IMR-90 (cell line): ENCODE measurements at regions not wholly inside any gene's neighbourhood (a gene's known extent, or its start where the extent isn't known, plus 50 kb on each side); places are given as distances from the start of the nearest gene placed in this dataset.

Experiments
- BHLHE40 ChIP-seq: fragments of 150-350 bp; IDR thresholded peaks from 2 replicates; pipeline ENCODE4 v1.6.1; 2016; ENCODE audit warnings: mild to moderate bottlenecking, low read depth, low read length
- CEBPB ChIP-seq: IDR thresholded peaks from 2 replicates; pipeline ENCODE4 v1.6.1; 2012; ENCODE audit warnings: low read depth, low read length, improper control_type of control experiment
- CHD1 ChIP-seq: IDR thresholded peaks from 2 replicates; pipeline ENCODE4 v1.6.1; 2012; ENCODE audit warnings: low read depth, low read length, improper control_type of control experiment
- CTCF ChIP-seq: conservative IDR thresholded peaks from 2 replicates; pipeline ENCODE4 v1.5.1; 2012; ENCODE audit warnings: mild to moderate bottlenecking, low read depth, low read length, improper control_type of control experiment
- MAZ ChIP-seq: IDR thresholded peaks from 2 replicates; pipeline ENCODE4 v1.6.1; 2012; ENCODE audit warnings: low read depth, mild to moderate bottlenecking, low read length, improper control_type of control experiment, moderate library complexity, borderline replicate concordance
- MXI1 ChIP-seq: IDR thresholded peaks from 2 replicates; pipeline ENCODE4 v1.6.1; 2012; ENCODE audit warnings: low read depth, mild to moderate bottlenecking, low read length, moderate library complexity, borderline replicate concordance
- NFE2L2 ChIP-seq: fragments of 150-350 bp; IDR thresholded peaks from 2 replicates; pipeline ENCODE4 v1.6.1; 2016; ENCODE audit warnings: low read depth, mild to moderate bottlenecking, low read length
- POLR2A ChIP-seq: IDR thresholded peaks from 2 replicates; pipeline ENCODE4 v1.6.1; 2012; ENCODE audit warnings: mild to moderate bottlenecking, low read depth, low read length
- RAD21 ChIP-seq: IDR thresholded peaks from 2 replicates; pipeline ENCODE4 v1.6.1; 2012; ENCODE audit warnings: low read length, improper control_type of control experiment
- RCOR1 ChIP-seq: IDR thresholded peaks from 2 replicates; pipeline ENCODE4 v1.6.1; 2012; ENCODE audit warnings: mild to moderate bottlenecking, low read length, improper control_type of control experiment; ENCODE audit not compliant: insufficient replicate concordance
- RFX5 ChIP-seq: IDR thresholded peaks from 2 replicates; pipeline ENCODE4 v1.8.0; 2012; ENCODE audit warnings: low read depth, mild to moderate bottlenecking, low read length, moderate library complexity
- USF2 ChIP-seq: fragments of 150-350 bp; IDR thresholded peaks from 2 replicates; pipeline ENCODE4 v1.6.1; 2017; ENCODE audit warnings: mild to moderate bottlenecking, antibody characterized with exemption, low read length, low read depth

DNA sequence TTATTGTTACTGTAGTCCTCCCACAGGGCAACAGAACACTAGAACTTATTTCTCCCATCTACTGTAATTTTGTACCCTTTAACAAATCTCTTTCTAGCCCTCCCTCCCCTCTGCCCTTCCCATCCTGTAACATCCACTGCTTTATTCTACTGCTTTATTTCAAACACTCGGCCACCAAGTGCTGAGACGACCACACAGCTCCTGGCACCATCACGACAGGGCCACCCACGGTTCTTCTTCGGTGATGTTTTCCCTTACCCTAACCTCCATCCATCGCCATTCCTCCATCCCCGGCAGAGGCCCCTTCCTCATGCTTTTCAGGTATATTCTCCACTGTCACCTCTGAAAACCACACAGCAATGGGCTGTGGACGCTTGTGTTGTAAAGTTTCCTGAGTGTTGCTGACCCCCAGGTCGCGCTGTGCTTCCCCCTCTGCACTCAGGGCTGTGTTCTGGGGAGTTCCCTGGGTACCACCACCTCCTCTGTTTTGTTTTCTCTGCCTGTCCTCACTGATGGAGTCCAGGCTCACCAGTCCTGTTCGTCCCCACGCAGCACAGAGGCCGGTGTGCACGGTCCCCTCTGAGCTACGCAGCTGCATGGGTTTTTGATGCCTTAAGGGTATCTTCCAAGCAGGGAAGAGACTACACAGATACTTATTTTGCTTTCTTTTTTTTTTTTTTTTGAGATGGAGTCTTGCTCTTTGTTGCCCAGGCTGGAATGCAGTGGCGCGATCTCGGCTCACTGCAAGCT lies 207.2 kb upstream of the TMEM132C start:
- TF ChIP-seq USF2 (no peak), CTCF (no peak), MXI1 (no peak), CEBPB (no peak), POLR2A (no peak), NFE2L2 (no peak), RFX5 (no peak), BHLHE40 (no peak), RAD21 (no peak), MAZ (no peak), CHD1 (no peak), RCOR1 (no peak)
